CD4-positive, alpha-beta T cell treated with Interleukin-15 for 4 hours (primary cell): ENCODE measurements at regions not wholly inside any gene's neighbourhood (a gene's known extent, or its start where the extent isn't known, plus 50 kb on each side); places are given as distances from the start of the nearest gene placed in this dataset.

ENCODE experiments used
- DNase-seq: peaks from one replicate; pipeline ENCODE4 v3.0.0-alpha.2; 2020; ENCODE audit warnings: low spot score

DNA sequence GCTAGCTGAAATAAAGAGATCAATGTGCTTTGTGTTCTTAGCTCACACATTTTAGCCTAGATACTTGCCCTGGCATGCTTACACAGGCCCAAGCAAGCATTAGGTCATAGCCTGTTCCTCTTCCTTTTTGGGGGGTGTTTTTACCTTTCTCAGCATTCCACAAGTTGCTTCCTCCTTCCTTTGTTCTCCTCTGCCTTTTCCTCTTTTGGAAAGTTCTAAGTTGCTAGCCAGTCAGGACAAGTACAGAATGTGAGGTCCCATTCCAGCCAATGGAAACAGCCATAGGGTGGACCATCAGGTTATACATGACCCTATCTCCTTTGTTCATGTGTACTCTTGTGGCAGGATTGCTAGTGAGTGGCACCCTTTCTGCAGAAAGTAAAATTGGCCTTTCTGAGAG lies 154.9 kb downstream of the RASSF9 start:
- no peak for DNase-seq

DNA sequence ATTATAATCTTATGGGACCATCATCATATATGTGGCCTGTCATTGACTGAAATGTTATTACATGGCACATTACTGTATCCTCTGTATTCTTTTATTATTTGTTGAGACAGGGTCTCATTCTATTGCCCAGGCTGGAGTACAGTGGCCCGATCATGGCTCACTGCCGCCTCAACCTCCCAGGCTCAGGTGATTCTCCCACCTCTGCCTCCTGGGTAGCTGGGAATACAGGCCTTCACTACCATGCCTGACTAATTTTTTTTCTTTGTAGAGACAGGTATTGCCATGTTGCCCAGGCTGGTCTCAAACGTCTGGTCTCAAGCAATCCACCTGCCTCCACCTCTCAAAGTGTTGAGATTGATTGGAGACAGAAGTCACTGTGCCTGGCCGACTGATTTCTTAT lies 153.2 kb downstream of the RASSF9 start:
- no peak for DNase-seq

GRCh38 chr12:85688837-85689236 lies 147.4 kb downstream of the RASSF9 start:
- DNase-seq = no peak

- DNase-seq = no peak
These were observed 146.1 kb downstream of the RASSF9 start for GRCh38 chr12:85690146-85690545.

DNA sequence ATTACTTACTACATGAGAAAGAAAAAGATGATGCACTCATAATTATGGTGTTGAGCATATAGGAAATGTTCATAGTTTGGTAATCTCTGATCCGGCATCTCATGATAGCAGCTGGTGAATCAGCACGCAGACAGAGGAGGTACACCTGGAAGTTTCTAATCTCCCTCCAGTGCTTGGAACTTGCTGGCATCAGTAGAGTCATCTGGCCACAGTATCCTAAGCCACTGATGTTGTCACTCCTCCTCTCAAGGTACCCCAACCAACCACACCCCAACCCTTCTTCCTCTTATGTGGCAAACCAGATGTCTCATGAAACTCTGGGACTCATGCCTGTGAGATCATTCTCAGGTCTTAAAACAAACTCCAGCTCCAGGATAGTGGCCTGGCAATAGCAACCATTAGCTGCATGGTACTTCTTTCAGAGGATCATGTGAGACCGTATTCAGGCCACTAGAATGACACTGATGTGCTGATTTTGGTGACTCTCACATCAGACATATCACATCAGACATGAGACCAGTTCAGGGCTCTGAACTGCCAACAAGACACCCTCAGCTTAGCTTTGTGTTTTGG lies 143.0 kb downstream of the RASSF9 start:
- no peak for DNase-seq

DNA sequence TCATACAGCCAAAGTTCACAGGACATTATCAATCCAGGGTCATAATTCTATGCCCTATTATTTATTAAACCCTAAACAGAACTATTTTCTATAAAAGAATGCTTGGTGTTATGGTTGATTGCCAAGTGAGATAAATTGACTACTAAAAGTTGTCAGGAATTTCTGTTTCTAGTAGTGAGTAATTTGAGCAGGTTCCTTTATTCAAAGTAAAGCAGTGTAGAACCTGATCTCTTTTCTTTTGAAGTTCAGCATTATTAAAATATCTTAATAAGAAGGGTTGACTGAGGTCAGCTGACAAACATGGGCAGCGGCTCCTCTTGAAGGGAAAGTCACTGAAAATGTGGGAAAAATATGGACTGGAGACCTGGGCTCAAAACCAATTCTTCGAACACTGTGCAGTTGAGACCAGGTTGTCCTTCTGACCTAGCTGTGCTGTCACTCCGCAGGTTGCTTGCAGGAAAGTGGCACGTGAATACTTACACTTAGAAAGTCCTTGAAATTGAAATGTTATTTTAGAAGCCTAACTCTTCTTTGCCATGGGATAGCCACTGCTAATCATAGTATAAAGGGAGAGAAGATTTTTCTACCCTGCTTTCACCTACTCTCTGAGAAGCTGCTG lies 141.0 kb downstream of the RASSF9 start:
- DNase-seq = no peak

DNA sequence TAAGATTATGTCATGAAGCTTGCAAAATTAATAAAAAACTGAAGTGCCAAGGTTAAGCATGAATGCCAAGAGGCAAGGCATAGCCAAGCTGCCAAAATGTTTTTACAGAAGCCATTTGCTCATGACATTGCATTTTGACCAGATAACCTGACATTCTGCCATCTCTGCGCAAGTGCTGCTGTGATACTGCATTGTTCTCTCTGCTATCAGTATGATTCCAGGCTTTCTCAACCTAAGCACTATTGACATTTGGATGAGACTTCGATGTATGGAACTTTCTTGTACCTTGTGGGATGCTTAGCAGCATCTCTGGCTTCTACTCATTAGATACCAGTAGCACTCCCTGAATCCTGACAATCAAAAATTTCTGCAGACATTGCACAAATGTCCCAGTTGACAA lies 139.2 kb downstream of the RASSF9 start:
- no peak for DNase-seq

DNA sequence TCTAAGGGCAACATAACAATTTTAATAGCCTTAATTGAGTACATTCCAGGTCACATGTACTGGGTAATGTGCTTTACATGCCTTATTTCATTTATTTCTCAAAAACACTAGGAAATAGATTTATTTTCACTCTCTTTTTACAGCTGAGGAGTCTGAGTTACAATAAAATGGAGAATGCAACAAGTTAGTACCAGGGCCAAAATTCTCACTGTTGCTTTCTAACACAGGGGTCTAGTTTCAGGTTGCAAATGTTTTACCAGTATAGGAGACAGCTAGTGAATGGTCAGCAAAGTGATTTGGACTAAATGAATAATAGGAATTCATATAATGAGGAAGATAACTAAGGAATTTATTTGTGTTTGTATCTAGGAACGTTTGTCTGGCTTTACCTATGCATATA lies 137.3 kb downstream of the RASSF9 start:
- no peak for DNase-seq

GRCh38 chr12:85708775-85709174 lies 127.4 kb downstream of the RASSF9 start:
- DNase-seq = no peak

DNA sequence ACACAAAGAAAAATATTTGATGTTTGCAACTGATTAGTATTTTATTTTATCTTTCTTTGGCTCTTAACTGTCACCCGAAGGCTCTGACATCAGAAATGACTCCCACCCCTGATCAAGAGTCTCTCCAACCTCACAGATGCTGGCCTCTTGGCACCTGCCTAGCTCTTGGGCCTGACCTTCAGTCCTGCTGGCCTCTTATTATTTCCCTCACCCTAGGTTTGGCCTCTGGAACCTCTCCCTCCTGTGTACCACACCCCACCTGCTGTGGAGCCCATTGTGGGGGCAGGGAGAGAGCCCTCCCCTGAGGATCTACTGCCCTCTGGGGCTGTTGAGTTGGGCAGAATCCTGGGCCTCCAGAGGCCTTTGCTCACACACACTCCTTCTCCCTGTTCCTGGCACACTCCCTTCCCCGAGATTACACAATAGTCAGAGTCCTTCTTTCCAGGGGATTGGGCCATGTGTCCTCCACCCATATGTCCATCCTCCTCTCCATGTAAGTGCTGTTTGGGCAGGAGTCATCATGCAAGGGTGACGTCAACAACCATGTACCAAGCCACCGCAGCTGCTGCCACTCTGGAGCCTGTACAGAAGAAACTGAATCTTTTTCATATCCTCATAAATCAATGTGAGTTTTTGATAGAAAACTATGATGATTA lies 124.3 kb downstream of the RASSF9 start:
- DNase-seq = no peak

- DNase-seq = no peak
These were observed 122.8 kb downstream of the RASSF9 start for GRCh38 chr12:85713373-85713772.

DNA sequence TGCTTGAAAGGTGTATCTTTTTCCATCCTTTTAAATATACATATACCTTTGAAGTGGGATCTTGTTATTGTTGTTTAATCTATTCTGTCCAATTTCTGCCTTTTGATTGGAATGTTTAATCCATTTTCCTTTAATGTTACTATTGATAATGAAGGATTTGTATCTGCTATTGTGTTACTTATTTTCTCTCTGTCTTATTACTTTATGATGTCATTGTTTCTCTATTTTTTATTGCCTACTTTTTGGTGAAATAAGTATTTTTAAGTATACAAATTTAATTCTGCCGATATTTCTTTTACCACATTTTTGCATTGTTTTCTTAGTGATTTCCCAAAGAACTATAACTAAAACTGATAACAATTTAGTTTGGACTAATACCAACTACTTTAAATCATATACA lies 121.8 kb downstream of the RASSF9 start:
- no peak for DNase-seq

DNA sequence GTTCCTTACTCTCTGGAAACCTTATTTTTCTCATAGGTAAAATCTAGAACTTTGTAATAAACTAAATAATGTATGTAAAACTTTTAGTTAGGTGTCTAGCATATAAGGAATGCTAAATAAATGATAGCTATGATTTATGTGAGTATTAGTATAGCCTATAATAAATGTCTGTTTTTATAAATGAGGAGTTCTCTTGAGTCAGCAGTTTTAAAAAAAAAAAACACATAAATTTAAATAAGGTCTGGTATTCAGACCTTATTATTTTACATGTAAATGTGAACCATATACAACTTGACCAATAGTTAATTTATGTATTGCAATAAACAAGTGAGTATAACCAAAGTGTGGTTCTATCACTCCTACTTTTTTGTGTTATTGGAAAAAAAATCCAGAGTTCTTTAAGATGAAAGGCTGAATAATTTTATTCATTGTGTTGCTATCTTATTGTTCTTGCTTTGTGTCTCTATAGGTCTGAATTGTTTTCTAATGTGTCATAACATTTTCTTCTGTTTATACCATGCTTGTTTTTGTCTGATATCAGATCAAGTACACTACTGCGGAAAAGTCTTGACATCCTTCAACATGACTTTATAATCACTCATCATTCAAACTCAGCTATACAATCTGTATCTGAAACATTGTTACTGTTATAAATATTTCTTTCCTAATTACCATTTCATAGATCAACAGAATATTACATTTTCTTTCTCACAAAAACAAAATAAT lies 115.7 kb downstream of the RASSF9 start:
- DNase-seq = no peak

DNA sequence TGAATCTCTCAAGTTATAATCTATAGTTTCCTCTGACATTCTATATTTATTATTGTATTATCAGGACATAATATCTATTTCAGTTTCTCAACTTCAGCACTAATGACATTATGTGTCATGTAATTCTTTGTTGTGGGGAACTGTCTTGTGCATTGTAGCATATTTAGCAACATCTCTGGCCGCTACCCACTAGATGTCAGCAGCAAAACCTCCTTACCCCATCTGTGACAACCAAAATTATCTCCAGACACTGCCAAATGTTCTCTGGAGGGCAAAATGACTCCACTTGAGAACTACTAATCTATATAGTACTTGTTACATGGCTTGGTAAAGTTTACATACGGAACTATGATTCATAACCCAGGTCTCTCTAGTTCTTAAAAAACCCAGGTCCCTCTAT lies 110.2 kb downstream of the RASSF9 start:
- no peak for DNase-seq

DNA sequence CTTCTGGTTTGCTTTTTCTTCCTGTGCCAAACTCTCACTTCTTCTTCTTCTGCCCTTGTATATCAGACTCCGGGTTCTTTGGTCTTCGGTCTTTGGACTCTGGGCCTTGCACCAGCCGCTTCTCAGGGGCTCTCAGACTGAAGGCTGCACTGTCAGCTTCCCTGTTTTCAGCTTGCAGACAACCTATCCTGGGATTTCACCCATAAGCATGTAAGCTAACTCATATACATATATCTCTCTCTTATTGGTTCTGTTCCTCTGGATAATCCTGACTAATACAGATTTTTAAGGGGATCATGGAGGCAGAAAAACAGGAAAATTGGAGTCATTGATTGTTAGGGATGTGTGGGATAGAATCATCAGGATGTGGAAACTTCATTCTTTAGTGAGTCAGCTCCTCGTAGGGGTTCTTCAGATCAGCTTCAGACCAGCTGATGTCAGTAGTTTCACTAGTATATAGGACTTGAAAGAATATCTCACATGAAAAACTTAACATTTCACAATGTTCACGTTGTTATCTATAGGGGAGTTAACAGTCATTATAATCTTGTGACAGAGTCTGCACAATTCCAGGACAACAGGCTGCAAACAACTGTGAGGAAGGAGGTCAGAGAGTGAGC lies 102.9 kb downstream of the RASSF9 start:
- DNase-seq = no peak

DNA sequence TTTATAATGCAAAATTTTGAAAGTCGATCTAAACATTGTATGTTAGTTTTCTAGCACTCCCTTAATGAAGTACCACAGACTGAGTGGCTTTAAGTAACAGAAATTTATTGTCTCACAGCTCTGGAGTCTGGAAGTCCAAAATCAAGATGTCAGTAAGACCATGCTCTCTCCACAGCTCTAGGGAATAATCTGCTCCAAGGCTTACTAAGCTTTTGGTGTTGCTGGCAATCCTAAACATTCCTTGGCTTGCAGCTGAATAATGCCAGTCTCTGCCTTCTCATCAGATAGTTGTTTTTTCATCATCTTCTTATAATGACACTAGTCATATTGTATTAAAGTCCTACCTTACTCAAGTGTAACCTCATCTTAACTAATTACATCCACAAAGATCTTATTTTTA lies 102.2 kb downstream of the RASSF9 start:
- no peak for DNase-seq

DNA sequence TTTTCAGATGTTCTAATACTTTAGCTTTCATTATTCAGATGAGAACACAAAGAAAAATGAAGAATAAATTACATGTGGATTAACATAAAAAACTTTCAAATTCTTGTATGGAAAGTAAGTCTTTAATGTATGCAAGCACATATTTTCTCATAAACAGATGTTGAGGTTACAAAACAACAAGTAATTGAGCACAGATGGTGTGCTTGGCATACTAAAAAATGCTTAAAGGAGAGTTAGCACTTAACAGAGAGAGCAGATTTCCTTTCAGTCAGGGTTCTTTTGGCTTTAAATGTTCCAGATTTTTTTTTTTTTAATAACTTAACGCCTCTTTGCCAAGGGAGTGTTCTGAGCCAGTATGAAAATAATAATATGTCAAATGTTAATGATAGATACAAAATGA lies 96.0 kb downstream of the RASSF9 start:
- no peak for DNase-seq

DNA sequence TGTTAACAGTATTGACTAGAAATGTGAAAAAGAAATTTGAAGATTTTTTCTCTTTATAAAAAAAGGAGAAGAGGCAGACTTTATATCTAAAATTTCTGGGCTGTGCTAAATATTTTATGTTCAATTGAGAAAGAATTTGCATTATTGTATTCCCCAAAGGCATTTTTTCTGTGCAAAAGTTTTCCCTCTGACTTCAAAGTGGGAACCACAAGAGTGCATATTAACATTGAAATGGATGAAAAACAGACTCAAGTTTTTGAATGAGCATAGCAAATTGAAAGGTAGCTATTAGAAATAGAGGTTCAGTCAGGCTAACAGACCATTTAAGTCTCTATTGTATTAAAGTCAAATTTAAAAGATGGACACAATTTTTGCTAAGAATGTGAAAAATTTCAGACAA lies 95.2 kb downstream of the RASSF9 start:
- DNase-seq = no peak

DNA sequence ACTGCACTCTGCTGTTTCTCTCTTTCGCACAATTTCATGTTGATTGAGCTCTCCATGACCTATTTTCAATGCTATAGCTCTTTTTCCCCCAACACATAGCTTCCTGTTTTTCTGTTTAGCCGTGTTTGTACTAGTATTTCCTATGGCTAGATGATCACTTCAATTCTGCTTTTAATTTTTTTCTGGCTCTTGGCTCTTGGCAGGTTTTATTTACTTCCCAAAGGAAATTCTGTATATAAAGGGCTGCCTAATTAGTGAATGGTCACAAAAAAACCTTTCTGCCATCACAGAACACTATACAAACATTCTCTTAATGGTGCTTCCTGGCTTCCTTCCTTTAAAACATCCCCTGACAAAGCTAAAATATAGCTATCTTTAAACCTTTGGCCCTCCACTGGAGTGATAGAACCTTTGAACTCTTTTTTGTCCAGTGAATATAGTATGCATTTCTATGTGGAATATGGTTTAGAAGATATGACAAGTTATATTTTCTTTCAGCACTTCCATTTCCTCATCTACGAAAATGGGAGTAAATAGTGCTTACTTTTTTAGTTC lies 88.2 kb downstream of the RASSF9 start:
- DNase-seq = no peak
